Transverse colon (tissue), 4 donors: ENCODE measurements at regions not wholly inside any gene's neighbourhood (a gene's known extent, or its start where the extent isn't known, plus 50 kb on each side); places are given as distances from the start of the nearest gene placed in this dataset.

Source experiments
- DNase-seq: peaks from one replicate; pipeline ENCODE4 v3.0.0-alpha.2; 2019
- H3K27ac ChIP-seq, 4 donors: fragments of 200-600 bp; sonication (generic); 2 replicates each; pipeline ENCODE4 v1.5.1; 2016 to 2018; ENCODE audit warnings: inconsistent platforms in 4 of 4
- H3K27me3 ChIP-seq: fragments of 200-600 bp; sonication (generic); 2 replicates; pipeline ENCODE4 v1.5.1; 2017; ENCODE audit warnings: inconsistent platforms
- H3K36me3 ChIP-seq, 4 donors: fragments of 200-600 bp; sonication (generic); 2 replicates each; pipeline ENCODE4 v1.5.1; 2017 to 2019; ENCODE audit warnings: inconsistent platforms in 4 of 4
- H3K4me1 ChIP-seq, 4 donors: fragments of 200-600 bp; sonication (generic); 2 replicates each; pipeline ENCODE4 v1.5.1; 2017 to 2020; ENCODE audit warnings: inconsistent platforms in 4 of 4
- H3K4me3 ChIP-seq, 4 donors: fragments of 200-600 bp; sonication (generic); 1 replicate in 1 of 4; 2 replicates in 3 of 4; pipeline versions ENCODE4 v1.5.1 to v1.6.1; 2017 to 2019; ENCODE audit warnings: inconsistent platforms in 4 of 4
- H3K9me3 ChIP-seq, 2 donors: fragments of 200-600 bp; sonication (generic); 2 replicates each; pipeline ENCODE4 v1.5.1; 2017 to 2019; ENCODE audit warnings: inconsistent platforms in 2 of 2
- EP300 ChIP-seq: sonication (generic); formaldehyde crosslinking; IDR thresholded peaks from one replicate; pipeline ENCODE4 v1.6.1; 2017; ENCODE audit warnings: antibody characterized with exemption, low read depth
- POLR2A ChIP-seq: fragments of 450-650 bp; IDR thresholded peaks from one replicate; pipeline ENCODE4 v1.6.1; 2016; ENCODE audit warnings: antibody characterized with exemption, mild to moderate bottlenecking, moderate library complexity
- POLR2AphosphoS5 ChIP-seq, 3 donors: sonication (generic); formaldehyde crosslinking; IDR thresholded peaks; one replicate each; pipeline ENCODE4 v1.6.1; 2016; ENCODE audit warnings: antibody characterized with exemption in 3 of 3
- WGBS, 2 donors: methylation state at CpG; one replicate each; pipeline ENCODE4 v1.1.5; 2018; ENCODE audit warnings: low coverage in 1 of 2; 5-methylcytosine and 5-hydroxymethylcytosine counted together
- in situ Hi-C, 4 donors: fragments of 200-750 bp; cut with MboI; loops; one replicate each; pipeline versions ENCODE4 v1.15.0 to v1.15.1; 2017; ENCODE audit warnings: low sequenced_read_pairs in 3 of 4, low pct_ligation_motif_present in 1 of 4, low pct_unique_long_range_greater_than_20kb in 1 of 4
- intact Hi-C: fragments of 100-400 bp; cut with DNase I; formaldehyde crosslinking; loops from one replicate; pipeline ENCODE4 v1.15.1; 2023; ENCODE audit warnings: low total_unique reads
- TF ChIP-seq, protein P1 (sequence below), 5 experiments: fragments of 200-600 bp in 3 of 5; fragments of 450-650 bp in 2 of 5; sonication (generic) in 3 of 5; IDR thresholded peaks; 1 replicate in 2 of 5; 2 replicates in 3 of 5; pipeline ENCODE4 v1.5.1; 2016 to 2017; ENCODE audit warnings: antibody characterized with exemption in 5 of 5, inconsistent platforms in 3 of 5, mild to moderate bottlenecking in 2 of 5, moderate library complexity in 1 of 5

GRCh38 chr4:123615901-123616300 lies 219.3 kb downstream of the SPRY1 start:
- no peak for DNase-seq
- Histone ChIP-seq H3K27ac (peak overlapping the region in 3 of 4 donors; percentile 52 to 56 (median 54)), H3K4me1 (peaks cover 0 to 31% (median 6%) of the 10 kb centered on the region in 4 donors), H3K36me3 (no peaks in the 10 kb centered on the region), H3K27me3 (no peaks in the 10 kb centered on the region), H3K4me3 (no peak overlapping the region), H3K9me3 (no peaks in the 10 kb centered on the region)
- no peak for TF ChIP-seq POLR2A
- TF ChIP-seq POLR2AphosphoS5 (IDR thresholded peaks at IDR 0.05) = no peak
- 90 to 97% methylated on average over 2 of the region's 2 CpGs for WGBS, 2 donors
- in situ Hi-C loops (no loop called here), intact Hi-C loops (no loop called here)

- DNase-seq = peak; percentile 46
- peaks cover 0 to 35% (median 6%) of the 10 kb centered on the region in 4 donors for H3K4me1 ChIP-seq
- peak overlapping the region; percentile 47 to 56 (median 53) for H3K27ac ChIP-seq
- H3K4me3 ChIP-seq = no peak overlapping the region
- in situ Hi-C loops (no loop called here), intact Hi-C loops (no loop called here)
- no peaks in the 10 kb centered on the region for H3K27me3 ChIP-seq
- no peaks in the 10 kb centered on the region for H3K36me3 ChIP-seq
- 28 to 30% methylated on average over 6 of the region's 6 CpGs for WGBS, 2 donors
- no peak for TF ChIP-seq POLR2A
- peak in 1 of 3 donors; percentile 21 for TF ChIP-seq POLR2AphosphoS5 (IDR thresholded peaks at IDR 0.05)
- no peak for TF ChIP-seq EP300
- TF ChIP-seq, protein P1, sequence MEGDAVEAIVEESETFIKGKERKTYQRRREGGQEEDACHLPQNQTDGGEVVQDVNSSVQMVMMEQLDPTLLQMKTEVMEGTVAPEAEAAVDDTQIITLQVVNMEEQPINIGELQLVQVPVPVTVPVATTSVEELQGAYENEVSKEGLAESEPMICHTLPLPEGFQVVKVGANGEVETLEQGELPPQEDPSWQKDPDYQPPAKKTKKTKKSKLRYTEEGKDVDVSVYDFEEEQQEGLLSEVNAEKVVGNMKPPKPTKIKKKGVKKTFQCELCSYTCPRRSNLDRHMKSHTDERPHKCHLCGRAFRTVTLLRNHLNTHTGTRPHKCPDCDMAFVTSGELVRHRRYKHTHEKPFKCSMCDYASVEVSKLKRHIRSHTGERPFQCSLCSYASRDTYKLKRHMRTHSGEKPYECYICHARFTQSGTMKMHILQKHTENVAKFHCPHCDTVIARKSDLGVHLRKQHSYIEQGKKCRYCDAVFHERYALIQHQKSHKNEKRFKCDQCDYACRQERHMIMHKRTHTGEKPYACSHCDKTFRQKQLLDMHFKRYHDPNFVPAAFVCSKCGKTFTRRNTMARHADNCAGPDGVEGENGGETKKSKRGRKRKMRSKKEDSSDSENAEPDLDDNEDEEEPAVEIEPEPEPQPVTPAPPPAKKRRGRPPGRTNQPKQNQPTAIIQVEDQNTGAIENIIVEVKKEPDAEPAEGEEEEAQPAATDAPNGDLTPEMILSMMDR (IDR thresholded peaks at IDR 0.05) = no peak
- no peaks in the 10 kb centered on the region for H3K9me3 ChIP-seq
Observed at GRCh38 chr4:123616951-123617461, 220.4 kb downstream of the SPRY1 start.

DNA sequence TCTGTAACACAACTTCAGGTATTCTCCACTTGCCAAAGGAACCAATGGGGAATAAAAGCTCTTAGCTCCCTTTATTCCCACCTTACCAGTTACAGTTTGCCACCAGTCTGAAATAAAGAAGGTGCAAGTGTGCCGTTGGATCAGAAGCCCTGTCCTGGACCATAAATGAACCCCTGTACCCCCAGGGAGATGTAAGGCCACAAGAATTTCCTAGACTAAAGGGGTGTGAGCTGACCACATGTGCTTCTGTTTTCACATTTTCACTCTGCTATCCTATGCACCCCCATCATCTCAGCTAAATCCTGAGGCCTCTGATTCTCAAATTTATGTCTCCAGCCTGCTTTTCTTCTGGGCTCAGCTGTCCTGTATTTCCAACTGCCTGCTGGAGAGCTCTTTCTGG lies 221.2 kb downstream of the SPRY1 start:
- Histone ChIP-seq H3K27ac (peak overlapping the region; percentile 47 to 56 (median 53)), H3K4me1 (peaks cover 0 to 35% (median 6%) of the 10 kb centered on the region in 4 donors), H3K4me3 (no peak overlapping the region), H3K27me3 (no peaks in the 10 kb centered on the region), H3K9me3 (no peaks in the 10 kb centered on the region), H3K36me3 (no peaks in the 10 kb centered on the region)
- in situ Hi-C loops = no loop called here
- intact Hi-C loops = no loop called here
- TF ChIP-seq POLR2AphosphoS5 (IDR thresholded peaks at IDR 0.05) = no peak
- TF ChIP-seq POLR2A = no peak
- no peak for TF ChIP-seq EP300
- TF ChIP-seq, protein P1 (IDR thresholded peaks at IDR 0.05) = no peak
- WGBS, 2 donors = 82% methylated on average over 1 of the region's 1 CpG; no CpG with 5 or more reads in 1 of the 2 donors
- DNase-seq = no peak

DNA sequence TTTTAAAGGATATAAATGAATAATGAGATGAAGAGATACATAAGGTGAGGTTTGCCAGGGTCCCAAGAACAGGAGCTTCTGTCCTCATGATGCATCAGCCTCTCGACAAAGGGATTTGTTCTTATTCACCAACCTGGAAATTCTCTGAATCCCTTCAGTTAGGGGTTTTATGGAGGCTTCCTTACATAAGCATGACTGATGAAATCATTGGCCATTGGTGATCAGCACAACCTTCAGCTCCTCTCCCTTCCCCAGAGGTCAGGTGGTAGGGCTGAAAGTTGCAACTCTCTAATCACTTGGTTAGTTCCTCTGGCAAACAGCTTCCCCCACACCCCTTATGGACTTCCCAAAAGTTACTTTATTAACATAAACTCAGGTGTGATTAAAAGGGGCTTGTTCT lies 222.0 kb downstream of the SPRY1 start:
- TF ChIP-seq EP300 = no peak
- no peak for TF ChIP-seq POLR2AphosphoS5 (IDR thresholded peaks at IDR 0.05)
- TF ChIP-seq, protein P1 (IDR thresholded peaks at IDR 0.05) = no peak
- TF ChIP-seq POLR2A = no peak
- intact Hi-C loops = no loop called here
- no peaks in the 10 kb centered on the region for H3K36me3 ChIP-seq
- DNase-seq = no peak
- 43 to 74% methylated on average over 1 of the region's 1 CpG for WGBS, 2 donors
- peaks cover 0 to 30% (median 6%) of the 10 kb centered on the region in 4 donors for H3K4me1 ChIP-seq
- no peak overlapping the region for H3K27ac ChIP-seq
- in situ Hi-C loops = no loop called here
- H3K4me3 ChIP-seq = no peak overlapping the region
- H3K9me3 ChIP-seq = no peaks in the 10 kb centered on the region
- no peaks in the 10 kb centered on the region for H3K27me3 ChIP-seq

DNA sequence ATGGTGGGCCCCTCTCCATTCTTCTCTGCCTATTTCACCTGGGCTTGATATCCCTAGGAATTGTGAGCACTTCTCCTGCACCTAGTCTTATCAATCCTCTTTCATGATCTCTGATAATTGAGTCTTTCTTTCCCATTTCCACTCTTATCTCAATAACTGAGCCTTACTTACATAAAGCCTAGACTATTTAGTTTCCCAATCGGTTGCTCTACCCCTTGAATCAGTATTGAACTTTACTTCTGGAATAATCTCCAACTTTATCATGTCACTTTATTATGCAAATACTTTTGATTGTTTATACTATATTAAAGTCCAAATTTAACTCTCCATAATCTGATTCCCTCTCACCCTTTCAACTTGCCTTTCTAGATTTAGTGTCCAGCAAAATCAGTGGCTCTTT lies 222.7 kb downstream of the SPRY1 start:
- H3K9me3 ChIP-seq = no peaks in the 10 kb centered on the region
- H3K27ac ChIP-seq = no peak overlapping the region
- TF ChIP-seq, protein P1 (IDR thresholded peaks at IDR 0.05) = no peak
- TF ChIP-seq EP300 = no peak
- TF ChIP-seq POLR2A = no peak
- TF ChIP-seq POLR2AphosphoS5 (IDR thresholded peaks at IDR 0.05) = no peak
- in situ Hi-C loops (no loop called here), intact Hi-C loops (no loop called here)
- H3K36me3 ChIP-seq = no peaks in the 10 kb centered on the region
- no peaks in the 10 kb centered on the region for H3K27me3 ChIP-seq
- no peak for DNase-seq
- H3K4me3 ChIP-seq = no peak overlapping the region
- 55% methylated on average over 1 of the region's 1 CpG; no CpG with 5 or more reads in 1 of the 2 donors for WGBS, 2 donors
- H3K4me1 ChIP-seq = peaks cover 0 to 30% (median 6%) of the 10 kb centered on the region in 4 donors
